IMR-90 (cell line): ENCODE measurements at regions not wholly inside any gene's neighbourhood (a gene's known extent, or its start where the extent isn't known, plus 50 kb on each side); places are given as distances from the start of the nearest gene placed in this dataset.

Source experiments
- ATAC-seq: fragments of 200-7000 bp; cut with Tn5 transposase; 2 replicates; pipeline ENCODE4 v1.9.1; 2020; ENCODE audit warnings: low read depth, mild to moderate bottlenecking, moderate library complexity
- BruUV-seq: library from RNA; stranded (reverse); fragments of 400-500 nt; replicated peaks from 2 replicates; lab custom pipeline; 2021; lab: Mats Ljungman, UMichigan
- CTCF ChIA-PET: fragments of 300-600 bp; formaldehyde crosslinking; extraction: SDS; loops from one replicate; lab custom pipeline; 2021; ENCODE audit warnings: antibody characterized with exemption; lab: Yijun Ruan, JAX
- POLR2A ChIA-PET: fragments of 300-600 bp; sonication (Branson Sonifier 250); formaldehyde crosslinking; loops from one replicate; lab custom pipeline; 2022; ENCODE audit warnings: antibody characterized with exemption; ENCODE audit not compliant: unreplicated experiment; lab: Charles Lee
- DNase-seq: peaks from one replicate; pipeline ENCODE4 v3.0.0; 2013
- H2AFZ ChIP-seq: replicated peaks from 2 replicates; pipeline ENCODE3; 2013; ENCODE audit warnings: low read length, mild to moderate bottlenecking; ENCODE audit not compliant: poor library complexity
- H2AK5ac ChIP-seq: 2 replicates; pipeline ENCODE4 v1.6.1; 2013; ENCODE audit warnings: low read depth, low read length, inconsistent platforms
- H2AK9ac ChIP-seq: replicated peaks from 2 replicates; pipeline ENCODE3; 2013; ENCODE audit warnings: mild to moderate bottlenecking, low read depth, low read length, moderate library complexity; ENCODE audit not compliant: poor library complexity
- H2BK120ac ChIP-seq: 2 replicates; pipeline ENCODE4 v1.6.1; 2013; ENCODE audit warnings: low read depth, low read length, inconsistent platforms
- H2BK15ac ChIP-seq: 3 replicates; pipeline ENCODE4 v1.6.1; 2013; ENCODE audit warnings: low read depth, low read length, inconsistent platforms
- H2BK20ac ChIP-seq: 2 replicates; pipeline ENCODE4 v1.6.1; 2013; ENCODE audit warnings: low read depth, mild to moderate bottlenecking, inconsistent platforms, low read length, moderate library complexity
- H2BK5ac ChIP-seq: 2 replicates; pipeline ENCODE4 v1.6.1; 2013; ENCODE audit warnings: mild to moderate bottlenecking, low read depth, low read length, inconsistent platforms; ENCODE audit not compliant: poor library complexity, severe bottlenecking
- H3K14ac ChIP-seq: replicated peaks from 2 replicates; pipeline ENCODE4 v1.6.1; 2013; ENCODE audit warnings: low read depth, low read length, inconsistent platforms
- H3K18ac ChIP-seq: 2 replicates; pipeline ENCODE4 v1.6.1; 2013; ENCODE audit warnings: low read depth, low read length, control low read depth
- H3K23ac ChIP-seq: 2 replicates; pipeline ENCODE4 v1.6.1; 2013; ENCODE audit warnings: low read depth, low read length, inconsistent platforms
- H3K27ac ChIP-seq: 2 replicates; pipeline ENCODE4 v1.5.1; 2013; ENCODE audit warnings: mild to moderate bottlenecking, control low read depth, low read length; ENCODE audit not compliant: insufficient read depth
- H3K27me3 ChIP-seq: 2 replicates; pipeline ENCODE4 v1.6.1; 2013; ENCODE audit warnings: low read length; ENCODE audit not compliant: control insufficient read depth, insufficient read depth
- H3K36me3 ChIP-seq: 2 replicates; pipeline ENCODE4 v1.6.1; 2013; ENCODE audit warnings: low read length, mixed read lengths; ENCODE audit not compliant: control insufficient read depth, insufficient read depth
- H3K4ac ChIP-seq: 2 replicates; pipeline ENCODE4 v1.6.1; 2013; ENCODE audit warnings: low read depth, low read length, inconsistent platforms
- H3K4me1 ChIP-seq: 2 replicates; pipeline ENCODE4 v1.6.1; 2013; ENCODE audit warnings: low read length, mixed read lengths; ENCODE audit not compliant: control insufficient read depth, insufficient read depth
- H3K4me2 ChIP-seq: 2 replicates; pipeline ENCODE4 v1.6.1; 2013; ENCODE audit warnings: low read depth, mild to moderate bottlenecking, control low read depth, low read length, moderate library complexity
- H3K4me3 ChIP-seq: 2 replicates; pipeline ENCODE4 v1.5.1; 2013; ENCODE audit warnings: low read depth, mild to moderate bottlenecking, control low read depth, low read length, moderate library complexity; ENCODE audit not compliant: insufficient read depth
- H3K56ac ChIP-seq: 2 replicates; pipeline ENCODE4 v1.6.1; 2013; ENCODE audit warnings: low read length, inconsistent platforms; ENCODE audit not compliant: insufficient read depth; ENCODE audit errors: extremely low read depth
- H3K79me1 ChIP-seq, 2 experiments: 2 replicates each; pipeline ENCODE4 v1.6.1; 2013; ENCODE audit warnings: low read length in 2 of 2, inconsistent platforms in 1 of 2, low read depth in 1 of 2
- H3K9ac ChIP-seq: 2 replicates; pipeline ENCODE4 v1.6.1; 2013; ENCODE audit warnings: low read depth, low read length, control low read depth
- H3K9me1 ChIP-seq: 2 replicates; pipeline ENCODE4 v1.6.1; 2013; ENCODE audit warnings: low read length, inconsistent platforms; ENCODE audit not compliant: insufficient read depth
- H3K9me3 ChIP-seq: 2 replicates; pipeline ENCODE4 v1.6.1; 2013; ENCODE audit warnings: low read length; ENCODE audit not compliant: control insufficient read depth, insufficient read depth
- H4K20me1 ChIP-seq: 2 replicates; pipeline ENCODE4 v1.6.1; 2013; ENCODE audit warnings: low read length, inconsistent platforms; ENCODE audit not compliant: insufficient read depth
- H4K5ac ChIP-seq: 2 replicates; pipeline ENCODE4 v1.6.1; 2013; ENCODE audit warnings: mild to moderate bottlenecking, low read depth, low read length, control low read depth
- H4K8ac ChIP-seq, 2 experiments: 2 replicates each; pipeline ENCODE4 v1.6.1; 2013; ENCODE audit warnings: low read depth in 2 of 2, low read length in 2 of 2, control low read depth in 1 of 2, inconsistent platforms in 1 of 2
- H4K91ac ChIP-seq: 2 replicates; pipeline ENCODE4 v1.6.1; 2013; ENCODE audit warnings: low read depth, low read length, inconsistent platforms; ENCODE audit not compliant: insufficient read depth
- CEBPB ChIP-seq: IDR thresholded peaks from 2 replicates; pipeline ENCODE4 v1.6.1; 2012; ENCODE audit warnings: low read depth, low read length, improper control_type of control experiment
- CHD1 ChIP-seq: IDR thresholded peaks from 2 replicates; pipeline ENCODE4 v1.6.1; 2012; ENCODE audit warnings: low read depth, low read length, improper control_type of control experiment
- CTCF ChIP-seq: conservative IDR thresholded peaks from 2 replicates; pipeline ENCODE4 v1.5.1; 2012; ENCODE audit warnings: mild to moderate bottlenecking, low read depth, low read length, improper control_type of control experiment
- ELK1 ChIP-seq: fragments of 150-350 bp; IDR thresholded peaks from 2 replicates; pipeline ENCODE4 v1.6.1; 2016; ENCODE audit warnings: low read depth, mild to moderate bottlenecking, low read length, moderate library complexity, borderline replicate concordance
- FOS ChIP-seq: fragments of 150-350 bp; IDR thresholded peaks from 2 replicates; pipeline ENCODE4 v1.6.1; 2016; ENCODE audit warnings: low read depth, low read length
- MAFK ChIP-seq: IDR thresholded peaks from 2 replicates; pipeline ENCODE4 v1.6.1; 2012; ENCODE audit warnings: low read depth, low read length, improper control_type of control experiment
- MAZ ChIP-seq: IDR thresholded peaks from 2 replicates; pipeline ENCODE4 v1.6.1; 2012; ENCODE audit warnings: low read depth, mild to moderate bottlenecking, low read length, improper control_type of control experiment, moderate library complexity, borderline replicate concordance
- MXI1 ChIP-seq: IDR thresholded peaks from 2 replicates; pipeline ENCODE4 v1.6.1; 2012; ENCODE audit warnings: low read depth, mild to moderate bottlenecking, low read length, moderate library complexity, borderline replicate concordance
- NFE2L2 ChIP-seq: fragments of 150-350 bp; IDR thresholded peaks from 2 replicates; pipeline ENCODE4 v1.6.1; 2016; ENCODE audit warnings: low read depth, mild to moderate bottlenecking, low read length
- POLR2A ChIP-seq: IDR thresholded peaks from 2 replicates; pipeline ENCODE4 v1.6.1; 2012; ENCODE audit warnings: mild to moderate bottlenecking, low read depth, low read length
- RAD21 ChIP-seq: IDR thresholded peaks from 2 replicates; pipeline ENCODE4 v1.6.1; 2012; ENCODE audit warnings: low read length, improper control_type of control experiment
- RCOR1 ChIP-seq: IDR thresholded peaks from 2 replicates; pipeline ENCODE4 v1.6.1; 2012; ENCODE audit warnings: mild to moderate bottlenecking, low read length, improper control_type of control experiment; ENCODE audit not compliant: insufficient replicate concordance
- RFX5 ChIP-seq: IDR thresholded peaks from 2 replicates; pipeline ENCODE4 v1.8.0; 2012; ENCODE audit warnings: low read depth, mild to moderate bottlenecking, low read length, moderate library complexity
- SMC3 ChIP-seq: fragments of 150-350 bp; IDR thresholded peaks from 2 replicates; pipeline ENCODE4 v1.6.1; 2016; ENCODE audit warnings: low read depth, mild to moderate bottlenecking, antibody characterized with exemption, low read length, moderate library complexity
- USF2 ChIP-seq: fragments of 150-350 bp; IDR thresholded peaks from 2 replicates; pipeline ENCODE4 v1.6.1; 2017; ENCODE audit warnings: mild to moderate bottlenecking, antibody characterized with exemption, low read length, low read depth
- WGBS, 2 experiments: methylation state at CpG; one replicate each; pipeline versions ENCODE4 v1.1.5 to v1.1.7; 2013; ENCODE audit warnings: missing lambda C conversion rate in 2 of 2; ENCODE audit not compliant: insufficient read length in 1 of 2; ENCODE audit errors: extremely low coverage in 2 of 2; 5-methylcytosine and 5-hydroxymethylcytosine counted together
- dilution Hi-C: fragments of 300-500 bp; cut with HindIII; formaldehyde crosslinking; loops from one replicate; pipeline ENCODE4 v1.14.3; 2018; ENCODE audit warnings: low sequenced_read_pairs; ENCODE audit not compliant: unreplicated experiment
- in situ Hi-C: fragments of 300-500 bp; cut with MboI; formaldehyde crosslinking; loops from 3 replicates; pipeline ENCODE4 v1.14.3; 2019; ENCODE audit warnings: low sequenced_read_pairs, inconsistent platforms, mixed read lengths
- intact Hi-C: fragments of 100-400 bp; cut with micrococcal nuclease; formaldehyde crosslinking; loops from 2 replicates; pipeline ENCODE4 v1.10.0; 2022

- dilution Hi-C loops (no loop called here), in situ Hi-C loops (no loop called here), intact Hi-C loops (no loop called here)
- no peak overlapping the region for H3K14ac ChIP-seq
- H3K27ac ChIP-seq = no peak overlapping the region
- no peaks in the 10 kb centered on the region for H3K36me3 ChIP-seq
- ChIA-PET POLR2A (no interaction called here), CTCF (no interaction called here)
- peaks cover 9% of the 10 kb centered on the region for H3K27me3 ChIP-seq
- H3K23ac ChIP-seq = no peak overlapping the region
- H3K79me1 ChIP-seq = no peaks in the 10 kb centered on the region
- H2BK15ac ChIP-seq = no peak overlapping the region
- H3K4me3 ChIP-seq = no peak overlapping the region
- H4K5ac ChIP-seq = no peak overlapping the region
- no peak overlapping the region for H3K4me2 ChIP-seq
- H3K9me1 ChIP-seq = no peaks in the 10 kb centered on the region
- H2BK5ac ChIP-seq = no peak overlapping the region
- no peak overlapping the region for H3K9ac ChIP-seq
- TF ChIP-seq USF2 (no peak), RAD21 (no peak), MAFK (no peak), FOS (no peak), RCOR1 (no peak), RFX5 (no peak), CTCF (no peak), MAZ (no peak), CEBPB (no peak), NFE2L2 (no peak), CHD1 (no peak), POLR2A (no peak), ELK1 (no peak), MXI1 (no peak), SMC3 (no peak)
- no TSS peak for BruUV-seq
- no peak overlapping the region for H4K91ac ChIP-seq
- H2AK9ac ChIP-seq = no peak overlapping the region
- H3K4me1 ChIP-seq = peaks cover 3% of the 10 kb centered on the region; the same call in 1 of the 2 replicates
- 96% methylated on average over 3 of the region's 6 CpGs; no CpG with 5 or more reads in 1 of the 2 experiments for WGBS, 2 experiments
- H2BK120ac ChIP-seq = no peak overlapping the region
- no peak overlapping the region for H3K56ac ChIP-seq
- DNase-seq = no peak
- no peak overlapping the region for H2BK20ac ChIP-seq
- H2AK5ac ChIP-seq = no peak overlapping the region
- no peaks in the 10 kb centered on the region for H4K20me1 ChIP-seq
- no peak overlapping the region for H2AFZ ChIP-seq
- H3K9me3 ChIP-seq = no peaks in the 10 kb centered on the region
- no peak overlapping the region for H3K18ac ChIP-seq
- H4K8ac ChIP-seq = no peak overlapping the region
- ATAC-seq = no peak
- H3K4ac ChIP-seq = no peak overlapping the region
Measured at GRCh38 chr9:107405511-107405910, 84.1 kb downstream of the KLF4 start.
